GM20000 (cell line): ENCODE measurements at regions not wholly inside any gene's neighbourhood (a gene's known extent, or its start where the extent isn't known, plus 50 kb on each side); places are given as distances from the start of the nearest gene placed in this dataset.
"Not testable (repeated sequence)": the region's sequence is repeated elsewhere in the genome, so short reads cannot be mapped to it uniquely, and the experiment has no call there.

ENCODE experiments used
- DNase-seq: peaks from one replicate; pipeline ENCODE4 v3.0.0; 2012; ENCODE audit warnings: low spot score
- CTCF ChIP-seq: IDR thresholded peaks from 2 replicates; pipeline ENCODE4 v1.5.1; 2012; ENCODE audit warnings: mild to moderate bottlenecking, control low read depth; ENCODE audit errors: extremely low read depth, missing control alignments

- no peak for TF ChIP-seq CTCF
Measured at GRCh38 chr21:28025111-28025510, 967.6 kb downstream of the LTN1 start.

GRCh38 chr21:28018741-28019669, 973.7 kb downstream of the LTN1 start:
- TF ChIP-seq CTCF: no peak
- DNase-seq: peak; percentile 2

More at GRCh38 chr21:28025111-28025510, 967.6 kb downstream of the LTN1 start:
- no peak for DNase-seq

GRCh38 chr21:28018213-28018612, 974.5 kb downstream of the LTN1 start:
- TF ChIP-seq CTCF: no peak
- no peak for DNase-seq

GRCh38 chr21:28016571-28016970, 976.1 kb downstream of the LTN1 start:
- no peak for TF ChIP-seq CTCF

GRCh38 chr21:28013123-28013522, 979.6 kb downstream of the LTN1 start:
- not testable (repeated sequence) for DNase-seq

More at GRCh38 chr21:28016571-28016970, 976.1 kb downstream of the LTN1 start:
- no peak for DNase-seq

GRCh38 chr21:28011970-28012369, 980.7 kb downstream of the LTN1 start:
- not testable (repeated sequence) for DNase-seq

- not testable (repeated sequence) for DNase-seq
Measured at GRCh38 chr21:28008245-28008644, 984.4 kb downstream of the LTN1 start.

- DNase-seq: not testable (repeated sequence)
Measured at GRCh38 chr21:28003627-28004026, 989.0 kb downstream of the LTN1 start.

- not testable (repeated sequence) for DNase-seq
Measured at GRCh38 chr21:27996906-27997305, 995.8 kb downstream of the LTN1 start.

GRCh38 chr21:27984663-27985325, 1007.9 kb downstream of the LTN1 start:
- DNase-seq: not testable (repeated sequence)

GRCh38 chr21:27979446-27979845, 1012.6 kb upstream of the ADAMTS5 start:
- DNase-seq: not testable (repeated sequence)
